HG02973 (cell line): ENCODE measurements at regions not wholly inside any gene's neighbourhood (a gene's known extent, or its start where the extent isn't known, plus 50 kb on each side); places are given as distances from the start of the nearest gene placed in this dataset.
"Not testable (repeated sequence)": the region's sequence is repeated elsewhere in the genome, so short reads cannot be mapped to it uniquely, and the experiment has no call there.

Experiments
- ATAC-seq: cut with Tn5 transposase; IDR thresholded peaks from one replicate; pipeline ENCODE4 v1.9.1; 2021; ENCODE audit warnings: moderate library complexity; ENCODE audit not compliant: unreplicated experiment

DNA sequence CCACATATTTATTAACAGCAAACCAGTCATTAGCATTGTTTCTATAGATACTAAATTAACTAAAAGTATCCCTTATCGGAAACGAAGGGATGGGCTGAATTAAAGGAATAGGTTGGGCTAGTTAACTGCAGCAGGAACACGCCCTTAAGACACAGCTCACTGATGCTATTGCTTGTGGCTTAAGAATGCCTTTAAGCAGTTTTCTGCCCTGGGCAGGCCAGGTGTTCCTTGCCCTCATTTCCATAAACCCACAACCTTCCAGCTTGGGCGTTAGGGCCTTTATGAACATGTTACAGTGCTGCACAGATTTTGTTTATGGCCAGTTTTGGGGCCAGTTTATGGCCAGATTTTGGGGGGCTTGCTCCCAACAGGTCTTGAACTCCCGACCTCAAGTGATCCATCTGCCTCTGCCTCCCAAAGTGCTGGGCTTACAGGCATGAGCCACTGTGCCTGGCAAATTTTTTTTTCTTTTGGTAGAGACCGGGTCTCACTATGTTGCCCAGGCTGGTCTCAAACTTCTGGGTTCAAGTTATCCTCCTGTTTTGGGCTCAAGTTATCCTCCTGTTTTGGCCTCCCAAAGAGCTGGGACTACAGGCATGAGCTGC is 90.1 kb upstream of the GRIN2A start:
- ATAC-seq = not testable (repeated sequence)

DNA sequence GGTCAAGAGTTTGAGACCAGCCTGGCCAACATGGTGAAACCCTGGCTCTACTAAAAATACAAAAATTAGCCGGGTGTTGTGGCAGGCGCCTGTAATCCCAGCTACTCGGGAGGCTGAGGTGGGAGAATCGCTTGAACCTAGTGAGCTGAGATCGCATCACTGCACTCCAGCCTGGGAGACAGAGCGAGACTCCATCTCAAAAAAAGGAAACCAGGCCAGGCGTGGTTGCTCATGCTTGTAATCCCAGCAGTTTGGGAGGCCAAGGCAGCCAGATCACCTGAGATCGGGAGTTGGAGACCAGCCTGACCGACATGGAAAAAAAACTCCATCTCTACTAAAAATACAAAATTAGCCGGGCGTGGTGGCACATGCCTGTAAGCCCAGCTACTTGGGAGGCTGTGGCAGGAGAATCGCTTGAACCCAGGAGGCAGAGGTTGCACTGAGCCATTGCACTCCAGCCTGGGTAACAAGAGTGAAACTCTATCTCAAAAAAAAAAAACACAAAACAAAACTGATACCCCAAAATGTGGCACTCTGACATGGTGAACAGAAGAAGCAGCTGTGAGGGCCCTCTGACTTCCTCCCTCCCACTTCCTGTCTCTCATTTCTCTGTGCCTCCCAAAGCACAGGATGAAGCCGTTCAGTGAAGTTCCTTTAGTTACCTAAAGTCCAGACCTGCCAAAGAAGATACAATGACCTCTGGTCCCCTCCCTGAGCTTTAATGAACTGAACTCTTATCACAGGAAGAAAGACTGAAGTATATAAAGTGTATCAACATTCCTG is 93.2 kb upstream of the GRIN2A start:
- not testable (repeated sequence) for ATAC-seq

DNA sequence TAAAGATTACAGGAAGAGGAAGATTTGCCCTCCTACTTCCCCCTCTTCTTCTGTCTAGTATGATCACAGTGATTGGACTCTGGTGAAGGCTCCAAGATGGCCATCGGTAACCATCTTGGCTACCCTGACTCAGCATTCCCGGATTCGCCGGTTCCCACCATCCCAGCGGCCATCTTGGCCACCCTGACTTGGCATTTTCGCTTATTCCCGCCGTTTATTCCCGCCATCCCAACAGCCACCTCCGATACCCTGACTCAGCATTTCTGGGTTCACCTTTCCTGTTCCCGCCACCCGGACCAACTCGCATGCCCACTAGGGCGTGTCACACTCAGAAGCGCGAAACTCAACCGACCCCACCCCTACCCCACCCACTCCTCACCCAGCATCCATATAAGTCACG is 95.4 kb upstream of the GRIN2A start:
- no peak for ATAC-seq

DNA sequence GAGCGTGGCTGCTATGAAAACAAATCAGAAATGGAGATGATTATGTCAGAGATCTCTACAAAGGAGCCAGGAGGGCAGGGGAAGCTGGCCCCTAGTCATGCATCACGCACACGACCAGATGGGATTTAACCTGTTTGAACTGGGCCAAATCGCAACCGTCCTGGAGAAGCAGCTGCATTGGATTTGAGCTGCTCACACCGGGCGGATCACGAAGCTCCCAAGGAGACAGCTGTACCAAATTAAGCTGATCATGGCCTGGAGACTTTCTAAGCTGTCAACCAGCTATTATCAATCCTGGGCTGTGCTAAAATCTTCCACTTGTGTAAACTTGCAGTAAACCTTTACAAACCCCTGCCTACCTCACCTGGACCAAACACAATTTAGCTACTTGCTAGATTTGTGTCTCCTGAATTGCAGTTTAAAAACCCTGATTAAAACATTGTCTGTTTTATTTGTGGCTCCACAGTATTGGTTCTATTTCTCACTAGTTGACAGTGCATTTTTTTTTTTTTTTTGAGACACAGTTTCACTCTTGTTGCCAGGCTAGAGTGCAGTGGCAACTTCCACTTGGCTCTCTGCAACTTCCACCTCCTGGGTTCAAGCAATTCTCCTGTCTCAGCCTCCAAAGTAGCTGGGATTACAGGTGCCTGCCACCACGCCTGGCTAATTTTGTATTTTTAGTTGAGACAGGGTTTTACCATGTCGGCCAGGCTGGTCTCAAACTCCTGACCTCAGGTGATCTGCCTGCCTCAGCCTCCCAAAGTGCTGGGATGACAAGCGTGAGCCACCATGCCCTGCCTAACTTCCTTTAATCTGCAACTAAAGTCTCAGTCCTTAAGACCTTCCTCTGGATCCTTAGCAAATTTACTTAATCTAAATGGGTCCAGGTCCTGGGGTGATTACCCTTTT is 98.3 kb upstream of the GRIN2A start:
- no peak for ATAC-seq

DNA sequence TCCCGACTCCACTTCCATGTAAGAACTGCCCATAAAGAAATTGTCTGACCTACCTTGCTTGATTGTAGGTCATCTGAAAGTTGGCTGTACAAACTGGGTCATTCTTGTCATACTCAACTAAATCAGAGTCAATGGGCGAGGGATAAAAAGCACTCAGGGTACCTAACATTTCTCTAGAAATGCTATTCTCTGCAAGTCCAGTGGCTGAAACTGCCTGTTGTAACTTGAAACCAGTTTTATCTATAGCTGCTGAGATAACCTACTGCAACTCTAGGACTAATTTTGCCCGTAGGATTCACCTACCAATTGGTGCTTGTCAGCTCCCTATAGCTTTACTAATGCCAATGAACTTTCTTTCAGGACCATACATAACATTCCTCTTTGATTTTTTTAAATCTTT is 100.1 kb upstream of the GRIN2A start:
- no peak for ATAC-seq

DNA sequence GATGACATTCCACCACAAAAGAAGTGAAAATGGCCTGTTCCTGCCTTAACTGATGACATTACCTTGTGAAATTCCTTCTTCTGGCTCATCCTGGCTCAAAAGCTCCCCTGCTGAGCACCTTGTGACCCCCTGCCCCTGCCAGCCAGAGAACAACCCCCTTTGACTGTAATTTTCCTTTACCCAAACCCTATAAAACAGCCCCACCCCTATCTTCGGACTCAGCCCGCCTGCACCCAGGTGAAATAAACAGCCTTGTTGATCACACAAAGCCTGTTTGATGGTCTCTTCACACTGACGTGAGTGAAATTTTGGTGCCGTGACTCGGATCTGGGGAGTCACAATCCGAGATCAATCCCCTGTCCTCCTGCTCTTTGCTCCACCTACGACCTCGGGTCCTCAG is 101.0 kb upstream of the GRIN2A start:
- ATAC-seq = not testable (repeated sequence)

DNA sequence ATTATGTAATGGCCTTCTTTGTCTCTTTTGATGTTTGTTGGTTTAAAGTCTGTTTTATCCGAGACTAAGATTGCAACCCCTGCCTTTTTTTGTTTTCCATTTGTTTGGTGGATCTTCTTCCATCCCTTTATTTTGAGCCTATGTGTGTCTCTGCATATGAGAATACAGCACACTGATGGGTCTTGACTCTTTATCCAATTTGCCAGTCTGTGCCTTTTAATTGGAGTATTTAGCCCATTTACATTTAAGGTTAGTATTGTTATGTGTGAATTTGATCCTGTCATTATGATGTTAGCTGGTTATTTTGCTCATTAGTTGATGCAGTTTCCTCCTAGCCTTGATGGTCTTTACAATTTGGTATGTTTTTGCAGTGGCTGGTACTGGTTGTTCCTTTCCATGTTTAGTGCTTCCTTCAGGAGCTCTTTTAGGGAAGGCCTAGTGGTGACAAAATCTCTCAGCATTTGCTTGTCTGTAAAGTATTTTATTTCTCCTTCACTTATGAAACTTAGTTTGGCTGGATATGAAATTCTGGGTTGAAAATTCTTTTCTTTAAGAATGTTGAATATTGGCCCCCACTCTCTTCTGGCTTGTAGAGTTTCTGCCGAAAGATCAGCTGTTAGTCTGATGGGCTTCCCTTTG is 95.3 kb upstream of the ATF7IP2 start:
- not testable (repeated sequence) for ATAC-seq

DNA sequence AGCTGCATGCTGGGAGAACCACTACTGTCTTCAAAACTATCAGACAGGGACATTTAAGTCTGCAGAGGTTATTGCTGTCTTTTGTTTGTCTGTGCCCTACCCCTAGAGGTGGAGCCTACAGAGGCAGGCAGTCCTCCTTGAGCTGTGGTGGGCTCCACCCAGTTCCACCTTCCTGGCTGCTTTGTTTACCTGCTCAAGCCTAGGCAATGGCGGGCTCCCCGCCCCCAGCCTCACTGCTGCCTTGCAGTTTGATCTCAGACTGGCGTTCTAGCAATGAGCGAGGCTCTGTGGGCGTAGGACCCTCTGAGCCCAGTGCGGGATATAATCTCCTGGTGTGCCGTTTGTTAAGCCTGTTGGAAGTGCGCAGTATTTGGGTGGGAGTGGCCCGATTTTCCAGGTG is 93.7 kb upstream of the ATF7IP2 start:
- not testable (repeated sequence) for ATAC-seq

DNA sequence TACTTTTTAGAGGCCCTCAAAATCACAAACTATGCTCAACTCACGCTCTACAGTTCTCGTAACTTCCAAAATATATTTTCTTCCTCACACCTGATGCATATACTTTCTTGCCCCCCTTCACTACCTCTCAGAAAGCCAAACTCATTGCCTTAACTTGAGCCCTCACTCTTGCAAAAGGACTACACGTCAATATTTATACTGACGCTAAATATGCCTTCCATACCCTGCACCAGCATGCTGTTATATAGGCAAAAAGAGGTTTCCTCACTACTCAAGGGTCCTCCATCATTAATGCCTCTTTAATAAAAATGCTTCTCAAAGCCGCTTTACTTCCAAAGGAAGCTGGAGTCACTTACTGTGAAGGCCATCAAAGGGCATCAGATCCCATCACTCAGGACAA is 92.9 kb upstream of the ATF7IP2 start:
- ATAC-seq = not testable (repeated sequence)

DNA sequence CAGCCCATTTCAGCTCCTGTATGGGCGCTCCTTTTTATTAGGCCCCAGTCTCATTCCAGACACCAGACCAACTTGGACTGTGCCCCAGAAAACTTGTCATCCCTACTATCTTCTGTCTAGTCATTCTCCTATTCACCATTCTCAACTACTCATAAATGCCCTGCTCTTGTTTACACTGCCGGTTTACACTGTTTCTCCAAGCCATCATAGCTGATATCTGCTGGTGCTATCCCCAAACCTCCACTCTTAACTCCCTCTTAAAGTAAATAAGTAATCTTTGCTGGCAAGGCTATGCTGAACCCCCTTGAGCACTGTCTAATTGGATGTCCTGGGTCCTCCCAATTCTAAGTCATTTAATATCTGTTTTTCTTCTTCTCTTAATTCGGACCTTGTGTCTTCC is 91.7 kb upstream of the ATF7IP2 start:
- ATAC-seq = not testable (repeated sequence)

DNA sequence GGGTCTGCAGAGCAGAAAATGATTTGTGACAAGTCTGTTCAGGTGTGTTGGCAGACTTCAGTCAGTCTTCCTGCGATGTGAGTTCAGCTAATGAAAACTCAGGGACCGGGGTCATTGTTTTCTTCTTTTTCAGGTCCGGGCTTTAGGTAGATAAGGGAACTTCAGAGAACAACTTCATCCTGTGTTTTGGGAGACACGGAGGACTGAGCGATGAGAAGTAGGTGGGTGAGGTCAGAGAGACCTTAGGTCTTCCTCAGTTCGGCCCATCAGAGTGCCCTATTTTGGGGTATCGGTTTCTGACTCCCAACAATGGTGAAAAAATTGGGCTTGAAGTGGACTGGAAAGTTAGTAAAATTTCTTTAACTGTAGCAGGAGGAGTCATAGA is 88.9 kb upstream of the ATF7IP2 start:
- ATAC-seq = peak; percentile 35

DNA sequence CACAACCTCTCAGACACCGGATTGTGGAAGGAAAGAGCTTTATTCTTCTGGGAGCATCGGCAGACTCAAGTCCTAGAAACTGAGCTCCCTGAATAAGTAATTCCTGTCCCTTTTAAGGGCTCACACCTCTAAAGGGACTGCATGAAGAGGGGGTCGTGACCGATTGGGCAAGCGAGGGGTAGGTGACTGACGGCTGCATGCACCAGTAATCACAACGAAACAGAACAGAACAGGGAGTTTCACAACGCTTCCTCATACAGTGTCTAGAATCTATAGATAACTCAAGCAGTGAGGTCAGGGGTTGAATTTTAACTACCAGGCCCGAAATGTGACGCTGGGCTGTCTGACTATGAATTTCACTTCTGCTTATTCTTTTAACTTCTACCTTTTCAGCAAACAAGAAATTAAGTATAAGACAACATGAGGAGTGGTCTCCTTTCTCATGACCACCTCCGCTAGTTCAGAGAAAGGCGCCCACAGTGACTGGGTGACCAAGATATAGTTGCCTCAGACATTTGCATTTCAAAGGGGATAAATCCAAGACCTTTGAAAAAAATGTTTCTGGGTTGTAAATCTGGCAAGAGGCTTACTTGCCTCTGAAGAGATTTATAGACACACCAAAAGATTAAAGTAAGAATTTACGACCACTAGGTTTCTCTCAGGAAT is 88.4 kb upstream of the ATF7IP2 start:
- ATAC-seq = peak; percentile 95

DNA sequence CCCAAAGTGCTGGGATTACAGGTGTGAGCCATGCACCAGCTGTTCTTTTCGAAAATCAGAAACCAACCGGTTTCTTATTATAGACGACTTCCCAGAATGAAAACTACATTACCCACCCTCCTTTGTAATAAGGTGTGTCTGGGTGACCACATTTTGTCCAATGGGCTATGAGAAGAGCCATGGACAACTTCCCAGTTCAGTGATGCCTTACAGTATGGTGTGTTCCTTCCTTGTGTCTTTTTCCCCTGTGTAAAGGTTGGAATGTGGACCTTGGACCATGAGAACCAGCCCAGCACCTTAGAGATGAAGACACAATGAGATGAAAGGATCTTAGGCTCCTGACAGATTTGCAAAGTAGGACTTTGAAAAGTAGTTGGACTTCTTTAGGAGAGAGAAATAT is 85.0 kb upstream of the ATF7IP2 start:
- ATAC-seq = no peak

DNA sequence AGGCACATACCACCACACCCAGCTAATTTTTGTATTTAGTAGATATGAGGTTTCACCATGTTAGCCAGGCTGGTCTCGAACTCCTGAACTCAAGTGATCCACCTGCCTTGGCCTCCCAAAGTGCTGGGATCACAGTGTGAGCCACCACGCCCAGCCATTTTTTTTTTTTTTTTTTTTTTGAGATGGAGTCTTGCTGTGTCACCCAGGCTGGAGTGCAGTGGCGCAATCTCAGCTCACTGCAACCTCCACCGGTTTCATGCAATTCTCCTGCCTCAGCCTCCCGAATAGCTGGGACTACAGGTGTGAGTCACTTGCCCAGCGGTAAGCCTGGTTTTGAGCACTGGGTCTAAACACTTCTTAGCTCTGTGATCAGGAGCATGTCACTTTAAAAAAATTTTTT is 84.3 kb upstream of the ATF7IP2 start:
- not testable (repeated sequence) for ATAC-seq

DNA sequence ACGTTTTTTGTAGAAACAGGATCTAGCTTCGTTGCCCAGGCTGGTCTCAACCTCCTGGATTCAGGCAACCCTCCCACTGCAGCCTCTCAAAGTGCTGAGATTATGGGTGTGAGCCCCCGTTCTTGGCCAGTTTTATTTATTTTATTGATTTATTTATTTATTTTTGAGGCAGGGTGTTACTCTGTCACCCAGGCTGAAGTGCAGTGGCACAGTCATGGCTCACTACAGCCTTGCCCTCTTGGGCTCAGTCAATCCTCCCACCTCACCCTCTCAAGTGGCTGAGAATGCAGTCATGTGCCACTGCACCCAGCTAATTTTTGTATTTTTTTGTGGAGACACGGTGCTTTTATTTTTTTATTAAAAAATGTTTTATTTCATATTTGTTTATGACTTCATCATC is 79.9 kb upstream of the ATF7IP2 start:
- ATAC-seq = no peak

DNA sequence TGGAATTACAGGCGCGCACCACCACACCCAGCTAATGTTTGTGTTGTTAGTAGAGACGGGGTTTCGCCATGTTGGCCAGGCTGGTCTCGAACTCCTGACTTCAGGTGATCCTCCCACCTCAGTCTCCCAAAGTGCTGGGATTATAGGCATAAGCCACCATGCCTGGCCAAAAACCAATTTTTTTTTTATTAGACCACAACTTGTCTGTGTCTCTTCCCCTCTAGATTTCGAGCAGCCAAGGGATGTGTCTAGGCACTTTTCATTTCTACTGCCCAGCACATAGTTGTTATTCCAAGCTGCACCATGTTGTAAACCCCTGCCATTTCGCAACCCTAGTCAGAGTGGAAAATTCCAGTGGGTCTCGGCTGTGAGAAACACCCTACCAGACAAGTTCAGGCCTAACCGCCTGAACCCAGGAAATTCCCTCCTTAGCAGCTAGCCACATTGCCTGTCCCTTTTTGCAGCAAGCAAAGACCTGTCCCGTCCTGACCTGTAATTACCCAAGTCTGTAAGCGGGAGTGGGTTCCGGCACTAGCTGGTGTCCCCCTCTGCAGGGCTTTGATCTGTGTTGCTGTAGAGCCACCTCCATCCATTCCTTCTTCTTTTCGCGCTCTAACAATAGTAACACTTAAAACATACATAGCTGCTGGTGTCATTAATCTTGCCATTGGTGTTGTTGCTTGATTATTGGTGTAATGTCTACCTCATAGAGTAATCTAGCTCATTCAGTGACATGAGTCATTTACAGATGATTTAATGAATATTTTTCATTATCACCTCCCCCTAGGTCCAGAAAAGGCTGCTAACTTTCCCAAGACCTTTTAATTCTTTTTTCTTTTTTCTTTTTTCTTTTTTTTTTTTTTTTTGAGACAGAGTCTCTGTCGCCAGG is 77.3 kb upstream of the ATF7IP2 start:
- no peak for ATAC-seq

DNA sequence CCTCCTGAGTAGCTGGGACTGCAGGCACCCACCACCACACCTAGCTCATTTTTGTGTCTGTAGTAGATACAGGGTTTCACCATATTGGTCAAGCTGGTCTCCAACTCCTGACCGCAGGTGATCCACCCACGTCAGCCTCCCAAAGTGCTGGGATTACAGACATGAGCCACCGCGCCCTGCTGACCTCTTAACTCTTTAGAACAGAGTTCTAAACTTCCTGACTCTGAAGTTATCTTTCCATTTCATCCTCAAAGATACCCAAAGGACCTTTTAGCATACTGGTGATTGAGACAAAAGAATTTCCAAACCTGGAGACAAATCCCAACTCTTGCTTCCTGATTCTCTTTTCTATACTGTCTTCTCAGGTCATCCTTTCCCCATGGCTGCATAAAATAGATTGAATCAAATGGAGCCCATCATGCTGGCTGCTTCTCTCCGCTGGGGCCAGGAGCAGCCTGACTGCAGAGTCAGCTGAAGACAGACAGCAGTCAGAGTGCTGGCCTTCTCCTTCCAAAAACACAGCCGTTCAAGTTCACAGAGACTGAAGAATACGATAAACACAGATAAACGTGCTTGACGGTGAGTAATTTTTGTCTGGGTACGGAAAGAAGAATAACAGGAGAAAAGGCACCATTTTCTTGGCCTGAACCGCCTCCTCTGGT is 76.5 kb upstream of the ATF7IP2 start:
- no peak for ATAC-seq

DNA sequence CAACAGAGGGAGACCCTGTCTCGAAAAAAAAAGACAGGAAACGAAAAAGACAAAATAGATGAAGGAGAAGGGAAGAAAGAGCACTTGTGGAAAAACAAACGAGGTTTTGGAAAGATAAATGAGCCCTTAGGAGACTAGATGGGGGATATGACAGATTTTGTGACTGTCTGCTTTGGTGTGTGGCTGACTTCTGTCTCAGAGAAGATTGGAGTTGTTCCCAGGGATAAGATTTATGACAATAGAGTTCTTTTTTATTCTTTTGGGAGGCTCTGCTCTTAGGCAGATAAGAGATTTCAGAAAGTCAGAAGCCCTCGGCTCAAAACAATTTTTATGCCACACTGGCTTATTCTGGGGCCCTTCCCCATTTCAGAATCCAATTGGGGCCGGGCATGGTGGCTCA is 73.9 kb upstream of the ATF7IP2 start:
- ATAC-seq = no peak
